ENCODE measurements at regions not wholly inside any gene's neighbourhood (a gene's known extent, or its start where the extent isn't known, plus 50 kb on each side); places are given as distances from the start of the nearest gene placed in this dataset.

DNA sequence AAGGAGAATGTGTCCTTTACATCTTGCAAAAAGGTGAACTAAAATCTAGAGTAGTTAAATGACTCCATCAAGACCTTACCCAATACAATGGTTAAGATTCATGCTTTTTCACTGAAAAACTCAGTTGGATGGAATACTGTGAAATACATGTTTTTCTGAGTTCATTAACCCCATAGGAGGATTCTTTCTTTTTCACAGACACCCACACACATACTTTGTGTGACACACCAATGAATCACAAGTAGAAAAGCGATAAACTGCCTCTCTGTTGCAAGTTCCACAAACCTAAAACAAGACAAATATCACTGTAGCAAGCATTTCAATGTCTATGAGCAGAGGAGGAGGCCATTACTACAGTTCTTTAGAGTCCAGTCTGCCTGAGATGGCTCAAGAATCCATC lies 258.8 kb upstream of the CDH5 start:
- no peak for DNase-seq (ENCODE audit: low spot score)
- H3K27ac Mint-ChIP-seq, result no peak overlapping the region
- CTCF ChIA-PET, result no interaction called here
- H3K9me3 Mint-ChIP-seq, result 0 out of 2 replicates have a peak, but pooled peaks cover 8% of the 10 kb centered on the region
- no peaks in the 10 kb centered on the region for H3K36me3 Mint-ChIP-seq
- POLR2A ChIA-PET, result no interaction called here
- TF ChIP-seq, protein P1, sequence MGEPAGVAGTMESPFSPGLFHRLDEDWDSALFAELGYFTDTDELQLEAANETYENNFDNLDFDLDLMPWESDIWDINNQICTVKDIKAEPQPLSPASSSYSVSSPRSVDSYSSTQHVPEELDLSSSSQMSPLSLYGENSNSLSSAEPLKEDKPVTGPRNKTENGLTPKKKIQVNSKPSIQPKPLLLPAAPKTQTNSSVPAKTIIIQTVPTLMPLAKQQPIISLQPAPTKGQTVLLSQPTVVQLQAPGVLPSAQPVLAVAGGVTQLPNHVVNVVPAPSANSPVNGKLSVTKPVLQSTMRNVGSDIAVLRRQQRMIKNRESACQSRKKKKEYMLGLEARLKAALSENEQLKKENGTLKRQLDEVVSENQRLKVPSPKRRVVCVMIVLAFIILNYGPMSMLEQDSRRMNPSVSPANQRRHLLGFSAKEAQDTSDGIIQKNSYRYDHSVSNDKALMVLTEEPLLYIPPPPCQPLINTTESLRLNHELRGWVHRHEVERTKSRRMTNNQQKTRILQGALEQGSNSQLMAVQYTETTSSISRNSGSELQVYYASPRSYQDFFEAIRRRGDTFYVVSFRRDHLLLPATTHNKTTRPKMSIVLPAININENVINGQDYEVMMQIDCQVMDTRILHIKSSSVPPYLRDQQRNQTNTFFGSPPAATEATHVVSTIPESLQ (CRISPR knock-in tag; IDR thresholded peaks at IDR 0.05), result no peak
- TF ChIP-seq ZNF138 (CRISPR knock-in tag; conservative IDR thresholded peaks at IDR 0.05), result no peak
- no peak for TF ChIP-seq EMX1 (CRISPR knock-in tag; IDR thresholded peaks at IDR 0.05)
- TF ChIP-seq FOXP1 (CRISPR knock-in tag; IDR thresholded peaks at IDR 0.05; ENCODE audit: borderline replicate concordance), result no peak
- no peak for TF ChIP-seq RORB (CRISPR knock-in tag; IDR thresholded peaks at IDR 0.05)
- TF ChIP-seq ZNF232 (CRISPR knock-in tag; IDR thresholded peaks at IDR 0.05), result no peak
- TF ChIP-seq SOX15 (CRISPR knock-in tag; IDR thresholded peaks at IDR 0.05), result no peak
- TF ChIP-seq TEAD4 (CRISPR knock-in tag; IDR thresholded peaks at IDR 0.05), result no peak
- TF ChIP-seq, protein P2, sequence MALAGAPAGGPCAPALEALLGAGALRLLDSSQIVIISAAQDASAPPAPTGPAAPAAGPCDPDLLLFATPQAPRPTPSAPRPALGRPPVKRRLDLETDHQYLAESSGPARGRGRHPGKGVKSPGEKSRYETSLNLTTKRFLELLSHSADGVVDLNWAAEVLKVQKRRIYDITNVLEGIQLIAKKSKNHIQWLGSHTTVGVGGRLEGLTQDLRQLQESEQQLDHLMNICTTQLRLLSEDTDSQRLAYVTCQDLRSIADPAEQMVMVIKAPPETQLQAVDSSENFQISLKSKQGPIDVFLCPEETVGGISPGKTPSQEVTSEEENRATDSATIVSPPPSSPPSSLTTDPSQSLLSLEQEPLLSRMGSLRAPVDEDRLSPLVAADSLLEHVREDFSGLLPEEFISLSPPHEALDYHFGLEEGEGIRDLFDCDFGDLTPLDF (CRISPR knock-in tag; IDR thresholded peaks at IDR 0.05), result no peak
- TF ChIP-seq, protein P3, sequence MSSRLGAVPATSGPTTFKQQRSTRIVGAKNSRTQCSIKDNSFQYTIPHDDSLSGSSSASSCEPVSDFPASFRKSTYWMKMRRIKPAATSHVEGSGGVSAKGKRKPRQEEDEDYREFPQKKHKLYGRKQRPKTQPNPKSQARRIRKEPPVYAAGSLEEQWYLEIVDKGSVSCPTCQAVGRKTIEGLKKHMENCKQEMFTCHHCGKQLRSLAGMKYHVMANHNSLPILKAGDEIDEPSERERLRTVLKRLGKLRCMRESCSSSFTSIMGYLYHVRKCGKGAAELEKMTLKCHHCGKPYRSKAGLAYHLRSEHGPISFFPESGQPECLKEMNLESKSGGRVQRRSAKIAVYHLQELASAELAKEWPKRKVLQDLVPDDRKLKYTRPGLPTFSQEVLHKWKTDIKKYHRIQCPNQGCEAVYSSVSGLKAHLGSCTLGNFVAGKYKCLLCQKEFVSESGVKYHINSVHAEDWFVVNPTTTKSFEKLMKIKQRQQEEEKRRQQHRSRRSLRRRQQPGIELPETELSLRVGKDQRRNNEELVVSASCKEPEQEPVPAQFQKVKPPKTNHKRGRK (CRISPR knock-in tag; IDR thresholded peaks at IDR 0.05; ENCODE audit: borderline replicate concordance), result no peak
- no peak for TF ChIP-seq ZBTB21 (CRISPR knock-in tag; IDR thresholded peaks at IDR 0.05; ENCODE audit: borderline replicate concordance)
- TF ChIP-seq, protein P4, sequence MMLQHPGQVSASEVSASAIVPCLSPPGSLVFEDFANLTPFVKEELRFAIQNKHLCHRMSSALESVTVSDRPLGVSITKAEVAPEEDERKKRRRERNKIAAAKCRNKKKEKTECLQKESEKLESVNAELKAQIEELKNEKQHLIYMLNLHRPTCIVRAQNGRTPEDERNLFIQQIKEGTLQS (CRISPR knock-in tag; conservative IDR thresholded peaks at IDR 0.05), result no peak
- H3K4me1 Mint-ChIP-seq, result no peaks in the 10 kb centered on the region; the same call in 1 of the 2 replicates
- no peak overlapping the region for H3K4me3 Mint-ChIP-seq
- ATAC-seq, result no peak
- H3K27me3 Mint-ChIP-seq (ENCODE audit: low read depth), result no peaks in the 10 kb centered on the region

DNA sequence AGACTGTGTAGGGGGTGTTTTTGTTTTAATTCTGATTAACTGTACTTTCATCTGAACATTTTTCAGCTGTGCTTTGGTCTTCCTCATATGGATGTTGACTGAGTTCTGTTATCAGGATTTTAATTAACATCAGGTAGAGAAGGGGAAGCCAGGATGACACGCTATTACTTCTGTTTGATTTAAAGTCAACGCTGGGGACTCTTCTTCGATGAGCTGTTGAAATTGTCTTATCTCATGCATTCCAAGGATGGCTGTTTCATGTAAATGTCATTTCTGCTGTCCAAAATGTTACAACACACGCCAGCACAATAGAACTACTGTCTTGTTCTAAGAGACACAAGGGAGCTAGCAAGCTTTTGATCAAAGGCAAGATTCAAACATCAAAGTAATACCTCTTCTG lies 263.3 kb upstream of the CDH5 start:
- TF ChIP-seq ATF1 (CRISPR knock-in tag; IDR thresholded peaks at IDR 0.05), result no peak
- TF ChIP-seq IRF2 (CRISPR knock-in tag; IDR thresholded peaks at IDR 0.05; ENCODE audit: borderline replicate concordance, low read depth), result no peak
- no peak for TF ChIP-seq TP53 (CRISPR knock-in tag; IDR thresholded peaks at IDR 0.05)
- TF ChIP-seq OVOL2 (CRISPR knock-in tag; IDR thresholded peaks at IDR 0.05; ENCODE audit: borderline replicate concordance), result no peak
- ChIA-PET POLR2A (no interaction called here), CTCF (no interaction called here)
- Mint-ChIP-seq H3K36me3 (no peaks in the 10 kb centered on the region), H3K27me3 (ENCODE audit: low read depth) (no peaks in the 10 kb centered on the region), H3K9me3 (0 out of 2 replicates have a peak, but pooled peaks cover 4% of the 10 kb centered on the region), H3K27ac (no peak overlapping the region), H3K4me1 (no peaks in the 10 kb centered on the region; the same call in 1 of the 2 replicates), H3K4me3 (no peak overlapping the region)
- DNase-seq (ENCODE audit: low spot score) (no peak), ATAC-seq (no peak)

DNA sequence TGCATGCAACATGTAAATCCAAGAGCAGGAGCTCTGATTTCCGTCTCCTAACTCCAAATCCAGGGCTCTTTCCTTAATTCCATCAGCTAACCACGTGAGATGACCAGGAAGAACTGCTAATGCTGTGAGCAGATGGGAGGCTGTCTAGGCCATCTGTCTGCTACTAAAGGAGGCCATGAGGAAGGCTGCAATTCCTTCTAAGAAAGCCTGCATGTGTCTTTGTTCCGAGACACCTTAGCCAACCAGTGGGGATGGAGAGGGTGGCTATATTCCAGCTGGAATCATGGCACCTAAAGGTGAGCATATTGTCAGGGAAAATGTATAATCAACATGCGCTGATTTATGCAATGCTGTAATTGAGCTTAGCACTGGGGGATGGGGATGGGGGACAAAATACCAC lies 267.2 kb upstream of the CDH5 start:
- H3K27ac Mint-ChIP-seq, result no peak overlapping the region
- H3K36me3 Mint-ChIP-seq, result no peaks in the 10 kb centered on the region
- no peaks in the 10 kb centered on the region for H3K9me3 Mint-ChIP-seq
- no peaks in the 10 kb centered on the region for H3K27me3 Mint-ChIP-seq (ENCODE audit: low read depth)
- DNase-seq (ENCODE audit: low spot score) (no peak), ATAC-seq (no peak)
- ChIA-PET CTCF (no interaction called here), POLR2A (no interaction called here)
- H3K4me3 Mint-ChIP-seq, result no peak overlapping the region
- H3K4me1 Mint-ChIP-seq, result peaks cover 3% of the 10 kb centered on the region; the same call in 1 of the 2 replicates
- TF ChIP-seq ZNF138 (CRISPR knock-in tag; conservative IDR thresholded peaks at IDR 0.05) (no peak), CBFB (CRISPR knock-in tag; IDR thresholded peaks at IDR 0.05; ENCODE audit: low read depth) (no peak), TEAD4 (CRISPR knock-in tag; IDR thresholded peaks at IDR 0.05) (no peak), PRRX2 (CRISPR knock-in tag; IDR thresholded peaks at IDR 0.05) (no peak), IRF2 (CRISPR knock-in tag; IDR thresholded peaks at IDR 0.05; ENCODE audit: borderline replicate concordance, low read depth) (no peak), NFYB (CRISPR knock-in tag; conservative IDR thresholded peaks at IDR 0.05; ENCODE audit: low read depth) (no peak)
- TF ChIP-seq, protein P5, sequence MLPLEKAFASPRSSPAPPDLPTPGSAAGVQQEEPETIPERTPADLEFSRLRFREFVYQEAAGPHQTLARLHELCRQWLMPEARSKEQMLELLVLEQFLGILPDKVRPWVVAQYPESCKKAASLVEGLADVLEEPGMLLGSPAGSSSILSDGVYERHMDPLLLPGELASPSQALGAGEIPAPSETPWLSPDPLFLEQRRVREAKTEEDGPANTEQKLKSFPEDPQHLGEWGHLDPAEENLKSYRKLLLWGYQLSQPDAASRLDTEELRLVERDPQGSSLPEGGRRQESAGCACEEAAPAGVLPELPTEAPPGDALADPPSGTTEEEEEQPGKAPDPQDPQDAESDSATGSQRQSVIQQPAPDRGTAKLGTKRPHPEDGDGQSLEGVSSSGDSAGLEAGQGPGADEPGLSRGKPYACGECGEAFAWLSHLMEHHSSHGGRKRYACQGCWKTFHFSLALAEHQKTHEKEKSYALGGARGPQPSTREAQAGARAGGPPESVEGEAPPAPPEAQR (CRISPR knock-in tag; IDR thresholded peaks at IDR 0.05), result no peak
- TF ChIP-seq, protein P6, sequence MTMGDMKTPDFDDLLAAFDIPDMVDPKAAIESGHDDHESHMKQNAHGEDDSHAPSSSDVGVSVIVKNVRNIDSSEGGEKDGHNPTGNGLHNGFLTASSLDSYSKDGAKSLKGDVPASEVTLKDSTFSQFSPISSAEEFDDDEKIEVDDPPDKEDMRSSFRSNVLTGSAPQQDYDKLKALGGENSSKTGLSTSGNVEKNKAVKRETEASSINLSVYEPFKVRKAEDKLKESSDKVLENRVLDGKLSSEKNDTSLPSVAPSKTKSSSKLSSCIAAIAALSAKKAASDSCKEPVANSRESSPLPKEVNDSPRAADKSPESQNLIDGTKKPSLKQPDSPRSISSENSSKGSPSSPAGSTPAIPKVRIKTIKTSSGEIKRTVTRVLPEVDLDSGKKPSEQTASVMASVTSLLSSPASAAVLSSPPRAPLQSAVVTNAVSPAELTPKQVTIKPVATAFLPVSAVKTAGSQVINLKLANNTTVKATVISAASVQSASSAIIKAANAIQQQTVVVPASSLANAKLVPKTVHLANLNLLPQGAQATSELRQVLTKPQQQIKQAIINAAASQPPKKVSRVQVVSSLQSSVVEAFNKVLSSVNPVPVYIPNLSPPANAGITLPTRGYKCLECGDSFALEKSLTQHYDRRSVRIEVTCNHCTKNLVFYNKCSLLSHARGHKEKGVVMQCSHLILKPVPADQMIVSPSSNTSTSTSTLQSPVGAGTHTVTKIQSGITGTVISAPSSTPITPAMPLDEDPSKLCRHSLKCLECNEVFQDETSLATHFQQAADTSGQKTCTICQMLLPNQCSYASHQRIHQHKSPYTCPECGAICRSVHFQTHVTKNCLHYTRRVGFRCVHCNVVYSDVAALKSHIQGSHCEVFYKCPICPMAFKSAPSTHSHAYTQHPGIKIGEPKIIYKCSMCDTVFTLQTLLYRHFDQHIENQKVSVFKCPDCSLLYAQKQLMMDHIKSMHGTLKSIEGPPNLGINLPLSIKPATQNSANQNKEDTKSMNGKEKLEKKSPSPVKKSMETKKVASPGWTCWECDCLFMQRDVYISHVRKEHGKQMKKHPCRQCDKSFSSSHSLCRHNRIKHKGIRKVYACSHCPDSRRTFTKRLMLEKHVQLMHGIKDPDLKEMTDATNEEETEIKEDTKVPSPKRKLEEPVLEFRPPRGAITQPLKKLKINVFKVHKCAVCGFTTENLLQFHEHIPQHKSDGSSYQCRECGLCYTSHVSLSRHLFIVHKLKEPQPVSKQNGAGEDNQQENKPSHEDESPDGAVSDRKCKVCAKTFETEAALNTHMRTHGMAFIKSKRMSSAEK (CRISPR knock-in tag; IDR thresholded peaks at IDR 0.05; ENCODE audit: borderline replicate concordance), result no peak
- TF ChIP-seq, protein P7, sequence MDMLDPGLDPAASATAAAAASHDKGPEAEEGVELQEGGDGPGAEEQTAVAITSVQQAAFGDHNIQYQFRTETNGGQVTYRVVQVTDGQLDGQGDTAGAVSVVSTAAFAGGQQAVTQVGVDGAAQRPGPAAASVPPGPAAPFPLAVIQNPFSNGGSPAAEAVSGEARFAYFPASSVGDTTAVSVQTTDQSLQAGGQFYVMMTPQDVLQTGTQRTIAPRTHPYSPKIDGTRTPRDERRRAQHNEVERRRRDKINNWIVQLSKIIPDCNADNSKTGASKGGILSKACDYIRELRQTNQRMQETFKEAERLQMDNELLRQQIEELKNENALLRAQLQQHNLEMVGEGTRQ (CRISPR knock-in tag; IDR thresholded peaks at IDR 0.05), result no peak

Measured in WTC11 (cell line).